ENCODE measurements at regions not wholly inside any gene's neighbourhood (a gene's known extent, or its start where the extent isn't known, plus 50 kb on each side); places are given as distances from the start of the nearest gene placed in this dataset.

DNA sequence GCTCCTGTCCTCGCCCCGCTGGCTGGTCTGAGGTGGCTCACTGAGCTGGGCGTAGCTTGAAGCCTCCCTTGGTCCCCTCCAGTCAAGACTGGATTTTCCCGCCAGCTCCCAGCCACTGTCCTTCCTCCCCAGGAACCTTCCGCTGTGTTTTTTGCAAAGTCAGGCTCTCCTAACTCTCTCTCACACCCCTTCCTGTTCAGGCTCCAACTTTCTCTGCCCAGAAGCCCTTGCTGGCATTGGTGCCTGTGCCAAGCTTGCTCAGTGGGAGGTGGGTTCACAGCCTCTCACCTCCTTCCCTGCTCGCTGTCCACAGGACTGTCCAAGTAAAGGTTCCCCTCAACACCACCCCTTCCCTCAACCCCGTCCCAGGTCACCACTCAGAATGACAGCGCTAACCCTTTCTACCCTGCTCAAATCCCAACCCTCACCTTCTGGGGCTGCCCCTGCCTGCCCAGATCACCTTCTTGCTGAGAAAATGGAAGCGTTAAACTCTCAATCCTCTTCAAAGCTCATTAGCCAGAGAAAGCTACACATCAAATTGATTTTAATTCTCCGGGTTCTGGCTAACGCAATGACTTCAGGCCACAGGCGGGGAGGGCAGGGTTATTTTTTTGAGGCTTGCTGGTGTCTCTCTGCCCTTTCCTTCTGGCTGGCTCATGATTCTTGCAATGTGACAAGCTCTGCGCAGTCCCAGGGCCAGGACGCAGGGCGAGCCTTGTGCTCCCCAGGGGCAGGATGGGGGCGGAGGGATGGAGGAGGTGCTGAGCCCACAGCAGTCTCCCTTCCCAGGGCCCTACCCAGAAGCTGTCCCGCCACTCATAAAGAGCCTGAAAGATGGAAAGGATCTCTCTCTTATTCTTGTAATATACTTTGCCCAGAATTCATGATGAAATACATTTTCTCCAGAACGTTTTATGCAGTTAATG lies 357.2 kb upstream of the TNRC6C start:
- TF ChIP-seq EHMT2 (IDR thresholded peaks at IDR 0.05; ENCODE audit: borderline replicate concordance, low read depth, low read length), result no peak
- no peak for TF ChIP-seq CTCF (CRISPR knock-in tag; IDR thresholded peaks at IDR 0.05)
- TF ChIP-seq CREBL2 (CRISPR knock-in tag; IDR thresholded peaks at IDR 0.05; ENCODE audit: borderline replicate concordance), result no peak
- TF ChIP-seq ZBTB20 (CRISPR knock-in tag; IDR thresholded peaks at IDR 0.05; ENCODE audit: borderline replicate concordance, low read depth), result no peak
- no peak for TF ChIP-seq ZNF274 (CRISPR knock-in tag; IDR thresholded peaks at IDR 0.05)
- TF ChIP-seq, protein P1, sequence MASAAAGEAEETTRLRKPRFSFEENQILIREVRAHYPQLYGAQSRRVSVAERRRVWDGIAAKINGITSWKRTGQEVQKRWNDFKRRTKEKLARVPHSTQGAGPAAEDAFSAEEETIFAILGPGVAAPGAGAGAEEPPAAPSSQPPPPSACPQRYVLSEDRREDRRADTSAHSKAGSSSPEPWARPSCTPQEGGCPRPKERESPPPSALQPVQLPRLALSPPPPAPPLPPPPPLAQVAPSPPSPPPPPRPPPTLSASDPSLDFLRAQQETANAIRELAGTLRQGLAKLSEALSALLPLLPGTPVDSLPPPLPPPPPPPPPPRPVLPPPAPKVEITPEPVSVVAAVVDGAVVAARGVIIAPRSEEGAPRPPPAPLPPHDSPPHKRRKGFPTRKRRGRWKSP (CRISPR knock-in tag; IDR thresholded peaks at IDR 0.05), result no peak
- no peak for TF ChIP-seq ATF3 (CRISPR knock-in tag; IDR thresholded peaks at IDR 0.05)

Data from HepG2 (cell line).